Natural killer cell (primary cell): ENCODE measurements at regions not wholly inside any gene's neighbourhood (a gene's known extent, or its start where the extent isn't known, plus 50 kb on each side); places are given as distances from the start of the nearest gene placed in this dataset.

Experiments
- ATAC-seq, 3 donors: fragments of 150-1000 bp in 2 of 3; fragments of 200-7000 bp in 1 of 3; cut with Tn5 transposase; 1 replicate in 1 of 3; 2 replicates in 2 of 3; pipeline ENCODE4 v1.10.0; 2021; ENCODE audit warnings: mild to moderate bottlenecking in 2 of 3, moderate library complexity in 2 of 3
- DNase-seq, 2 donors: peaks; one replicate each; pipeline versions ENCODE4 v3.0.0 to v3.0.0-alpha.2; 2013 to 2021; ENCODE audit warnings: mixed read lengths in 1 of 2
- H3K27ac ChIP-seq: one replicate; pipeline ENCODE4 v1.5.1; 2013; ENCODE audit warnings: mild to moderate bottlenecking, low read length
- H3K27me3 ChIP-seq: one replicate; pipeline ENCODE4 v1.6.1; 2013; ENCODE audit warnings: low read length; ENCODE audit not compliant: control insufficient read depth, insufficient read depth
- H3K36me3 ChIP-seq: one replicate; pipeline ENCODE4 v1.6.1; 2013; ENCODE audit warnings: low read length; ENCODE audit not compliant: control insufficient read depth, insufficient read depth
- H3K4me1 ChIP-seq: one replicate; pipeline ENCODE4 v1.6.1; 2013; ENCODE audit warnings: low read length; ENCODE audit not compliant: control insufficient read depth, insufficient read depth
- H3K4me3 ChIP-seq: one replicate; pipeline ENCODE4 v1.5.1; 2013; ENCODE audit warnings: low read length
- H3K9me3 ChIP-seq: one replicate; pipeline ENCODE4 v1.6.1; 2013; ENCODE audit warnings: low read length; ENCODE audit not compliant: control insufficient read depth, insufficient read depth
- H3K27ac Mint-ChIP-seq, 2 donors: one replicate each; pipeline ENCODE4 v1.8.0; 2022; ENCODE audit warnings: mild to moderate bottlenecking in 2 of 2, mixed read lengths in 2 of 2, moderate library complexity in 1 of 2
- H3K27me3 Mint-ChIP-seq, 2 donors: one replicate each; pipeline ENCODE4 v1.8.0; 2022; ENCODE audit warnings: low read depth in 2 of 2, mixed read lengths in 2 of 2
- H3K36me3 Mint-ChIP-seq: one replicate; pipeline ENCODE4 v1.8.0; 2022; ENCODE audit warnings: mixed read lengths
- H3K4me1 Mint-ChIP-seq, 2 donors: one replicate each; pipeline ENCODE4 v1.8.0; 2022; ENCODE audit warnings: mixed read lengths in 2 of 2
- H3K4me3 Mint-ChIP-seq: one replicate; pipeline ENCODE4 v1.8.0; 2022; ENCODE audit warnings: mild to moderate bottlenecking, moderate library complexity, mixed read lengths
- H3K9me3 Mint-ChIP-seq, 2 donors: one replicate each; pipeline ENCODE4 v1.8.0; 2022; ENCODE audit warnings: mixed read lengths in 2 of 2
- CTCF ChIP-seq: fragments of 200-600 bp; IDR thresholded peaks from one replicate; pipeline ENCODE4 v1.8.0; 2022; ENCODE audit warnings: antibody characterized with exemption
- WGBS: methylation state at CpG from one replicate; pipeline ENCODE4 v1.1.7; 2013; ENCODE audit warnings: missing lambda C conversion rate; ENCODE audit not compliant: insufficient coverage; 5-methylcytosine and 5-hydroxymethylcytosine counted together
- intact Hi-C: fragments of 100-400 bp; cut with micrococcal nuclease; formaldehyde crosslinking; loops from one replicate; pipeline ENCODE4 v1.14.2; 2022

GRCh38 chr2:216925636-216926366, 65.9 kb upstream of the TNP1 start:
- H3K27me3 ChIP-seq, result no peaks in the 10 kb centered on the region
- intact Hi-C loops, result no loop called here
- no peak for DNase-seq
- Mint-ChIP-seq H3K36me3 (no peaks in the 10 kb centered on the region), H3K27ac (no peak overlapping the region), H3K4me1 (no peaks in the 10 kb centered on the region), H3K27me3 (peaks cover 10 to 20% of the 10 kb centered on the region in 2 donors), H3K9me3 (no peaks in the 10 kb centered on the region), H3K4me3 (no peak overlapping the region)
- ATAC-seq, result peak in 1 of 3 donors; percentile 12
- H3K4me1 ChIP-seq, result no peaks in the 10 kb centered on the region
- H3K27ac ChIP-seq, result no peak overlapping the region
- no peak overlapping the region for H3K4me3 ChIP-seq
- no peak for TF ChIP-seq CTCF
- 87% methylated on average over 6 of the region's 6 CpGs for WGBS
- no peaks in the 10 kb centered on the region for H3K9me3 ChIP-seq
- no peaks in the 10 kb centered on the region for H3K36me3 ChIP-seq

- H3K4me1 ChIP-seq, result no peaks in the 10 kb centered on the region
- no peaks in the 10 kb centered on the region for H3K9me3 Mint-ChIP-seq
- TF ChIP-seq CTCF, result no peak
- H3K27ac ChIP-seq, result no peak overlapping the region
- no peaks in the 10 kb centered on the region for H3K4me1 Mint-ChIP-seq
- 86% methylated on average over 4 of the region's 4 CpGs for WGBS
- intact Hi-C loops, result no loop called here
- ATAC-seq (no peak), DNase-seq (no peak)
- no peaks in the 10 kb centered on the region for H3K27me3 ChIP-seq
- H3K36me3 Mint-ChIP-seq, result no peaks in the 10 kb centered on the region
- H3K4me3 ChIP-seq, result no peak overlapping the region
- H3K36me3 ChIP-seq, result no peaks in the 10 kb centered on the region
- H3K27ac Mint-ChIP-seq, result no peak overlapping the region
- peaks cover 10 to 20% of the 10 kb centered on the region in 2 donors for H3K27me3 Mint-ChIP-seq
- H3K9me3 ChIP-seq, result no peaks in the 10 kb centered on the region
- no peak overlapping the region for H3K4me3 Mint-ChIP-seq
Observed at GRCh38 chr2:216925006-216925405, 65.1 kb upstream of the TNP1 start.

- no peaks in the 10 kb centered on the region for H3K9me3 ChIP-seq
- DNase-seq, result no peak
- ATAC-seq, result no peak
- no peaks in the 10 kb centered on the region for H3K4me1 ChIP-seq
- H3K27ac Mint-ChIP-seq, result no peak overlapping the region
- intact Hi-C loops, result no loop called here
- H3K4me3 ChIP-seq, result no peak overlapping the region
- no peak overlapping the region for H3K4me3 Mint-ChIP-seq
- H3K36me3 Mint-ChIP-seq, result no peaks in the 10 kb centered on the region
- peaks cover 4 to 20% of the 10 kb centered on the region in 2 donors for H3K27me3 Mint-ChIP-seq
- no peak for TF ChIP-seq CTCF
- H3K27ac ChIP-seq, result no peak overlapping the region
- no peaks in the 10 kb centered on the region for H3K36me3 ChIP-seq
- H3K4me1 Mint-ChIP-seq, result no peaks in the 10 kb centered on the region
- WGBS, result 100% methylated on average over 2 of the region's 3 CpGs
- no peaks in the 10 kb centered on the region for H3K9me3 Mint-ChIP-seq
- H3K27me3 ChIP-seq, result no peaks in the 10 kb centered on the region
Observed at GRCh38 chr2:216923706-216924105, 63.8 kb upstream of the TNP1 start.

GRCh38 chr2:216922175-216922780, 62.4 kb upstream of the TNP1 start:
- ATAC-seq (no peak), DNase-seq (no peak)
- peaks cover 3 to 20% of the 10 kb centered on the region in 2 donors for H3K27me3 Mint-ChIP-seq
- Histone ChIP-seq H3K27me3 (no peaks in the 10 kb centered on the region), H3K4me1 (no peaks in the 10 kb centered on the region), H3K4me3 (no peak overlapping the region), H3K27ac (no peak overlapping the region), H3K9me3 (no peaks in the 10 kb centered on the region), H3K36me3 (no peaks in the 10 kb centered on the region)
- no peaks in the 10 kb centered on the region for H3K4me1 Mint-ChIP-seq
- H3K27ac Mint-ChIP-seq, result no peak overlapping the region
- intact Hi-C loops, result no loop called here
- TF ChIP-seq CTCF, result no peak
- H3K4me3 Mint-ChIP-seq, result no peak overlapping the region
- WGBS, result 63% methylated on average over 5 of the region's 6 CpGs
- no peaks in the 10 kb centered on the region for H3K9me3 Mint-ChIP-seq
- H3K36me3 Mint-ChIP-seq, result no peaks in the 10 kb centered on the region
